ENCODE measurements at regions not wholly inside any gene's neighbourhood (a gene's known extent, or its start where the extent isn't known, plus 50 kb on each side); places are given as distances from the start of the nearest gene placed in this dataset.

GRCh38 chr7:98565103-98565502 is 52.0 kb upstream of the NPTX2 start:
- DNase-seq (ENCODE audit: low spot score) = peak; percentile 53

- peak; percentile 57 for DNase-seq (ENCODE audit: low spot score)
Observed at GRCh38 chr7:98562871-98563495, 54.1 kb upstream of the NPTX2 start.

- DNase-seq (ENCODE audit: low spot score) = peak; percentile 14
Observed at GRCh38 chr7:98562381-98562823, 54.7 kb upstream of the NPTX2 start.

GRCh38 chr7:98559958-98560357 is 57.1 kb upstream of the NPTX2 start:
- peak; percentile 28 for DNase-seq (ENCODE audit: low spot score)

- no peak for DNase-seq (ENCODE audit: low spot score)
Observed at GRCh38 chr7:98559219-98559618, 57.9 kb upstream of the NPTX2 start.

GRCh38 chr7:98557538-98558031 is 59.5 kb upstream of the NPTX2 start:
- DNase-seq (ENCODE audit: low spot score) = no peak

- no peak for DNase-seq (ENCODE audit: low spot score)
Observed at GRCh38 chr7:98556288-98556687, 60.8 kb upstream of the NPTX2 start.

GRCh38 chr7:98555403-98555802 is 61.7 kb upstream of the NPTX2 start:
- no peak for DNase-seq (ENCODE audit: low spot score)

- no peak for DNase-seq (ENCODE audit: low spot score)
Observed at GRCh38 chr7:98553666-98554065, 63.4 kb upstream of the NPTX2 start.

GRCh38 chr7:98551611-98552273 is 65.3 kb upstream of the NPTX2 start:
- DNase-seq (ENCODE audit: low spot score) = no peak

- DNase-seq (ENCODE audit: low spot score) = no peak
Observed at GRCh38 chr7:98548971-98549370, 68.1 kb upstream of the NPTX2 start.

- no peak for DNase-seq (ENCODE audit: low spot score)
Observed at GRCh38 chr7:98548370-98548769, 68.7 kb upstream of the NPTX2 start.

GRCh38 chr7:98541101-98541500 is 76.0 kb upstream of the NPTX2 start:
- no peak for DNase-seq (ENCODE audit: low spot score)

GRCh38 chr7:98539865-98540264 is 77.2 kb upstream of the NPTX2 start:
- DNase-seq (ENCODE audit: low spot score) = no peak

GRCh38 chr7:98536803-98537202 is 80.3 kb upstream of the NPTX2 start:
- DNase-seq (ENCODE audit: low spot score) = no peak

- DNase-seq (ENCODE audit: low spot score) = no peak
Observed at GRCh38 chr7:98534493-98534892, 82.6 kb upstream of the NPTX2 start.

- no peak for DNase-seq (ENCODE audit: low spot score)
Observed at GRCh38 chr7:98531717-98532116, 85.4 kb upstream of the NPTX2 start.

GRCh38 chr7:98528079-98528478 is 89.0 kb upstream of the NPTX2 start:
- DNase-seq (ENCODE audit: low spot score) = no peak

GRCh38 chr7:98526059-98526458 is 91.0 kb upstream of the NPTX2 start:
- no peak for DNase-seq (ENCODE audit: low spot score)

- no peak for DNase-seq (ENCODE audit: low spot score)
Observed at GRCh38 chr7:98521089-98521692, 95.9 kb upstream of the NPTX2 start.

GRCh38 chr7:98520356-98520951 is 96.6 kb upstream of the NPTX2 start:
- no peak for DNase-seq (ENCODE audit: low spot score)

Measured in mesenteric fat pad (tissue), 1 donor.